ENCODE measurements at regions not wholly inside any gene's neighbourhood (a gene's known extent, or its start where the extent isn't known, plus 50 kb on each side); places are given as distances from the start of the nearest gene placed in this dataset.

GRCh38 chr2:136539355-136539754, 226.0 kb upstream of the THSD7B start:
- 12% methylated on average over 5 of the region's 5 CpGs for WGBS (ENCODE audit: insufficient coverage, insufficient replicate concordance, low lambda C conversion rate, missing lambda C conversion rate)
- RAD21 ChIA-PET (ENCODE audit: unreplicated experiment), result no interaction called here
- Histone ChIP-seq H3K9ac (ENCODE audit: control insufficient read depth, insufficient read depth, low read length) (no peak overlapping the region), H3K36me3 (ENCODE audit: control insufficient read depth in 2 of 2, insufficient read depth in 2 of 2, low read length in 1 of 2) (no peaks in the 10 kb centered on the region), H4K20me1 (ENCODE audit: control insufficient read depth, insufficient read depth) (no peaks in the 10 kb centered on the region), H3K27me3 (replicated peaks in 1 of 2; ENCODE audit: control insufficient read depth in 2 of 2, insufficient read depth in 2 of 2, low read length in 1 of 2) (no peaks in the 10 kb centered on the region; a peak in 1 of 4 replicates), H3K79me2 (ENCODE audit: control insufficient read depth, insufficient read depth, low read length) (no peaks in the 10 kb centered on the region), H2AFZ (ENCODE audit: control insufficient read depth, low read depth, low read length) (no peak overlapping the region), H3K4me1 (ENCODE audit: control insufficient read depth, insufficient read depth, low read length) (no peaks in the 10 kb centered on the region), H3K9me3 (replicated peaks; ENCODE audit: control insufficient read depth, insufficient read depth, low read length) (no peaks in the 10 kb centered on the region), H3K4me2 (ENCODE audit: control insufficient read depth, insufficient read depth) (no peak overlapping the region), H3K27ac (ENCODE audit: control insufficient read depth, insufficient read depth) (no peak overlapping the region), H3K4me3 (no peak overlapping the region)
- in situ Hi-C loops (cut with MboI) (no loop called here), intact Hi-C loops (cut with micrococcal nuclease; ENCODE audit: unreplicated experiment) (no loop called here)
- TF ChIP-seq CHD2 (IDR thresholded peaks at IDR 0.05; ENCODE audit: borderline replicate concordance, low read depth, low read length) (no peak), MYB (IDR thresholded peaks at IDR 0.05; ENCODE audit: borderline replicate concordance, low read depth, low read length) (no peak), MYC (IDR thresholded peaks at IDR 0.05; ENCODE audit: insufficient read depth, insufficient read length, insufficient replicate concordance, low read length, severe bottlenecking) (no peak), ATF7 (IDR thresholded peaks at IDR 0.05; ENCODE audit: low read depth) (no peak), EP300 (IDR thresholded peaks at IDR 0.05; ENCODE audit: borderline replicate concordance in 1 of 2, control insufficient read depth in 1 of 2, low read depth in 2 of 2, low read length in 2 of 2) (no peak), BCL11A (IDR thresholded peaks at IDR 0.05; ENCODE audit: low read depth, low read length) (no peak), RELA (IDR thresholded peaks at IDR 0.05; ENCODE audit: borderline replicate concordance, partially characterized antibody) (no peak), SRF (IDR thresholded peaks at IDR 0.05; ENCODE audit: low read depth in 2 of 2, low read length in 2 of 2) (no peak), IKZF2 (IDR thresholded peaks at IDR 0.05) (no peak), RB1 (IDR thresholded peaks at IDR 0.05; ENCODE audit: borderline replicate concordance) (no peak), CEBPB (IDR thresholded peaks at IDR 0.05; ENCODE audit: borderline replicate concordance in 1 of 2, low read depth in 2 of 2, low read length in 2 of 2) (no peak)
- FAIRE-seq (no peak), ATAC-seq (no peak), DNase-seq (ENCODE audit: low read depth, low spot score) (no peak)
- SMC1A ChIA-PET (ENCODE audit: uncharacterized antibody, unreplicated experiment), result no interaction called here
- no TSS peak for BruUV-seq (replicated peaks)
- POLR2A ChIA-PET, result no interaction called here
- CTCF ChIA-PET, result no interaction called here

Data from GM12878 (cell line).